Smooth muscle cell (in vitro differentiated cells): ENCODE measurements at regions not wholly inside any gene's neighbourhood (a gene's known extent, or its start where the extent isn't known, plus 50 kb on each side); places are given as distances from the start of the nearest gene placed in this dataset.

ENCODE experiments used
- DNase-seq: peaks from one replicate; lab custom pipeline; 2025; ENCODE audit not compliant: unreplicated experiment; lab: John Stamatoyannopoulos, UW
- H2AFZ ChIP-seq: fragments of 200-600 bp; sonication (generic); 2 replicates; pipeline ENCODE4 v1.6.0; 2016; ENCODE audit warnings: antibody characterized with exemption, low read depth, mild to moderate bottlenecking
- H3F3A ChIP-seq: fragments of 200-600 bp; sonication (generic); 2 replicates; pipeline ENCODE4 v1.6.0; 2017; ENCODE audit warnings: antibody characterized with exemption, low read depth
- H3K27ac ChIP-seq: fragments of 200-600 bp; sonication (generic); 2 replicates; pipeline ENCODE4 v1.5.1; 2016; ENCODE audit warnings: low read depth, mild to moderate bottlenecking
- H3K27me3 ChIP-seq: fragments of 200-600 bp; sonication (generic); 2 replicates; pipeline ENCODE4 v1.6.1; 2016; ENCODE audit warnings: low read depth, mild to moderate bottlenecking
- H3K36me3 ChIP-seq: fragments of 200-600 bp; sonication (generic); 2 replicates; pipeline ENCODE4 v1.5.1; 2016; ENCODE audit warnings: low read depth
- H3K4me1 ChIP-seq: fragments of 200-600 bp; sonication (generic); 2 replicates; pipeline ENCODE4 v1.5.1; 2016; ENCODE audit warnings: low read depth
- H3K4me2 ChIP-seq: fragments of 200-600 bp; sonication (generic); 2 replicates; pipeline ENCODE4 v1.6.0; 2016; ENCODE audit warnings: mild to moderate bottlenecking
- H3K4me3 ChIP-seq: fragments of 200-600 bp; sonication (generic); 2 replicates; pipeline ENCODE4 v1.5.1; 2016; ENCODE audit warnings: mild to moderate bottlenecking
- H3K79me2 ChIP-seq: fragments of 200-600 bp; sonication (generic); 2 replicates; pipeline ENCODE4 v1.6.0; 2016; ENCODE audit warnings: low read depth, mild to moderate bottlenecking
- H3K9ac ChIP-seq: fragments of 200-600 bp; sonication (generic); 2 replicates; pipeline ENCODE4 v1.6.0; 2016; ENCODE audit warnings: low read depth
- H3K9me3 ChIP-seq: fragments of 200-600 bp; sonication (generic); replicated peaks from 2 replicates; pipeline ENCODE4 v1.5.1; 2016; ENCODE audit warnings: low read depth
- H4K20me1 ChIP-seq: fragments of 200-600 bp; sonication (generic); 2 replicates; pipeline ENCODE4 v1.6.0; 2016; ENCODE audit warnings: low read depth
- CTCF ChIP-seq: fragments of 200-600 bp; sonication (generic); IDR thresholded peaks from 2 replicates; pipeline ENCODE4 v1.5.1; 2017; ENCODE audit warnings: borderline replicate concordance, mild to moderate bottlenecking, antibody characterized with exemption; ENCODE audit not compliant: insufficient read depth, poor library complexity, severe bottlenecking
- whole genome bisulfite sequencing: methylation state at CpG from one replicate; pipeline ENCODE4 v1.1.7; 2016; ENCODE audit warnings: low lambda C conversion rate; 5-methylcytosine and 5-hydroxymethylcytosine counted together

- Histone ChIP-seq H3K4me3 (no peak overlapping the region), H3K4me2 (no peak overlapping the region), H4K20me1 (no peaks in the 10 kb centered on the region), H3K9ac (no peak overlapping the region), H3F3A (no peaks in the 10 kb centered on the region), H3K36me3 (no peaks in the 10 kb centered on the region), H2AFZ (no peak overlapping the region), H3K79me2 (no peaks in the 10 kb centered on the region), H3K4me1 (no peaks in the 10 kb centered on the region), H3K9me3 (no peaks in the 10 kb centered on the region), H3K27me3 (no peaks in the 10 kb centered on the region), H3K27ac (no peak overlapping the region)
- TF ChIP-seq CTCF, result no peak
- no peak for DNase-seq
- WGBS, result 96% methylated on average over 2 of the region's 2 CpGs
Observed at GRCh38 chr15:95106801-95107200, 875.4 kb downstream of the MCTP2 start.

- WGBS, result 95% methylated on average over 3 of the region's 3 CpGs
- no peak overlapping the region for H3K9ac ChIP-seq
- no peaks in the 10 kb centered on the region for H3K4me1 ChIP-seq
- no peaks in the 10 kb centered on the region for H4K20me1 ChIP-seq
- no peak overlapping the region for H3K4me3 ChIP-seq
- H3K36me3 ChIP-seq, result no peaks in the 10 kb centered on the region
- H3K27ac ChIP-seq, result no peak overlapping the region
- no peaks in the 10 kb centered on the region for H3K9me3 ChIP-seq
- no peak for DNase-seq
- no peak for TF ChIP-seq CTCF
- no peaks in the 10 kb centered on the region for H3K79me2 ChIP-seq
- no peak overlapping the region for H2AFZ ChIP-seq
- H3K4me2 ChIP-seq, result no peak overlapping the region
- no peaks in the 10 kb centered on the region for H3F3A ChIP-seq
- no peaks in the 10 kb centered on the region for H3K27me3 ChIP-seq
Observed at GRCh38 chr15:95108673-95109072, 877.3 kb downstream of the MCTP2 start.

- DNase-seq, result no peak
- TF ChIP-seq CTCF, result no peak
- Histone ChIP-seq H3K9ac (no peak overlapping the region), H3K27ac (no peak overlapping the region), H3K9me3 (no peaks in the 10 kb centered on the region), H3F3A (no peaks in the 10 kb centered on the region), H3K4me2 (no peak overlapping the region), H3K4me3 (no peak overlapping the region), H2AFZ (no peak overlapping the region), H3K36me3 (no peaks in the 10 kb centered on the region), H3K79me2 (no peaks in the 10 kb centered on the region), H3K4me1 (no peaks in the 10 kb centered on the region), H4K20me1 (no peaks in the 10 kb centered on the region), H3K27me3 (no peaks in the 10 kb centered on the region)
- WGBS, result 92% methylated on average over 5 of the region's 5 CpGs
Observed at GRCh38 chr15:95111969-95112368, 880.6 kb downstream of the MCTP2 start.

GRCh38 chr15:95113041-95113440, 881.7 kb downstream of the MCTP2 start:
- WGBS, result 93% methylated on average over 1 of the region's 1 CpG
- Histone ChIP-seq H3K79me2 (no peaks in the 10 kb centered on the region), H2AFZ (no peak overlapping the region), H3K27me3 (no peaks in the 10 kb centered on the region), H3K4me3 (no peak overlapping the region), H3F3A (no peaks in the 10 kb centered on the region), H3K9me3 (no peaks in the 10 kb centered on the region), H3K4me2 (no peak overlapping the region), H3K36me3 (no peaks in the 10 kb centered on the region), H3K27ac (no peak overlapping the region), H3K4me1 (no peaks in the 10 kb centered on the region), H4K20me1 (no peaks in the 10 kb centered on the region), H3K9ac (no peak overlapping the region)
- DNase-seq, result no peak
- TF ChIP-seq CTCF, result no peak
